ENCODE measurements at regions not wholly inside any gene's neighbourhood (a gene's known extent, or its start where the extent isn't known, plus 50 kb on each side); places are given as distances from the start of the nearest gene placed in this dataset.

GRCh38 chr4:1499465-1499864 is 93.2 kb upstream of the NKX1-1 start:
- no peak for TF ChIP-seq CTCF (conservative IDR thresholded peaks at IDR 0.05; ENCODE audit: control insufficient read depth, insufficient read depth, low read depth, low read length)
- no peak for DNase-seq (ENCODE audit: low read depth)
- no peak overlapping the region for H3K4me3 ChIP-seq (ENCODE audit: control insufficient read depth, low read depth, low read length)

- no peak for DNase-seq (ENCODE audit: low read depth)
- TF ChIP-seq CTCF (conservative IDR thresholded peaks at IDR 0.05; ENCODE audit: control insufficient read depth, insufficient read depth, low read depth, low read length), result no peak
- no peak overlapping the region for H3K4me3 ChIP-seq (ENCODE audit: control insufficient read depth, low read depth, low read length)
Measured at GRCh38 chr4:1497189-1497801, 91.1 kb upstream of the NKX1-1 start.

GRCh38 chr4:1496116-1496642 is 89.9 kb upstream of the NKX1-1 start:
- DNase-seq (ENCODE audit: low read depth), result no peak
- H3K4me3 ChIP-seq (ENCODE audit: control insufficient read depth, low read depth, low read length), result no peak overlapping the region
- TF ChIP-seq CTCF (conservative IDR thresholded peaks at IDR 0.05; ENCODE audit: control insufficient read depth, insufficient read depth, low read depth, low read length), result no peak

- H3K4me3 ChIP-seq (ENCODE audit: control insufficient read depth, low read depth, low read length), result no peak overlapping the region
- TF ChIP-seq CTCF (conservative IDR thresholded peaks at IDR 0.05; ENCODE audit: control insufficient read depth, insufficient read depth, low read depth, low read length), result no peak
- no peak for DNase-seq (ENCODE audit: low read depth)
Measured at GRCh38 chr4:1495416-1496115, 89.3 kb upstream of the NKX1-1 start.

GRCh38 chr4:1494416-1495315 is 88.4 kb upstream of the NKX1-1 start:
- DNase-seq (ENCODE audit: low read depth), result no peak
- no peak overlapping the region for H3K4me3 ChIP-seq (ENCODE audit: control insufficient read depth, low read depth, low read length)
- TF ChIP-seq CTCF (conservative IDR thresholded peaks at IDR 0.05; ENCODE audit: control insufficient read depth, insufficient read depth, low read depth, low read length), result no peak

GRCh38 chr4:1493540-1494287 is 87.5 kb upstream of the NKX1-1 start:
- DNase-seq (ENCODE audit: low read depth), result no peak
- H3K4me3 ChIP-seq (ENCODE audit: control insufficient read depth, low read depth, low read length), result no peak overlapping the region
- no peak for TF ChIP-seq CTCF (conservative IDR thresholded peaks at IDR 0.05; ENCODE audit: control insufficient read depth, insufficient read depth, low read depth, low read length)
